Endothelial cell of umbilical vein (primary cell): ENCODE measurements at regions not wholly inside any gene's neighbourhood (a gene's known extent, or its start where the extent isn't known, plus 50 kb on each side); places are given as distances from the start of the nearest gene placed in this dataset.

Experiments used
- BruUV-seq: library from RNA; stranded (reverse); fragments of 400-500 nt; replicated peaks from 2 replicates; lab custom pipeline; 2021; lab: Mats Ljungman, UMichigan
- CTCF ChIA-PET: fragments of 300-600, 350-600 bp; sonication (Branson Sonifier 250); formaldehyde crosslinking; loops from one replicate; lab custom pipeline; 2021; ENCODE audit warnings: antibody characterized with exemption, inconsistent platforms; lab: Charles Lee
- POLR2A ChIA-PET: fragments of 300-600, 350-600 bp; sonication (Branson Sonifier 250); formaldehyde crosslinking; loops from one replicate; lab custom pipeline; 2021; ENCODE audit warnings: antibody characterized with exemption, inconsistent platforms; lab: Charles Lee
- DNase-seq: peaks from one replicate; pipeline ENCODE4 v3.0.0-alpha.2; 2011; ENCODE audit warnings: low read depth, low spot score
- FAIRE-seq: peaks from 2 replicates; lab custom pipeline; 2011; peaks lifted over from hg19 to GRCh38; lab: Jason Lieb, UNC
- H2AFZ ChIP-seq: 2 replicates; pipeline ENCODE4 v1.6.0; 2012; ENCODE audit warnings: low read depth, low read length, control low read depth, inconsistent platforms
- H3K27ac ChIP-seq: 2 replicates; pipeline ENCODE4 v1.5.1; 2011; ENCODE audit warnings: low read depth, mild to moderate bottlenecking, control low read depth, low read length, moderate library complexity; ENCODE audit not compliant: insufficient read depth
- H3K27me3 ChIP-seq, 2 experiments: 2 replicates each; pipeline versions ENCODE4 v1.6.0 to v1.6.1; 2011; ENCODE audit warnings: low read length in 2 of 2, mixed read lengths in 1 of 2; ENCODE audit not compliant: control insufficient read depth in 2 of 2, insufficient read depth in 2 of 2
- H3K36me3 ChIP-seq, 2 experiments: 2 replicates in 1 of 2; 3 replicates in 1 of 2; pipeline ENCODE4 v1.5.1; 2011; ENCODE audit warnings: low read length in 2 of 2, mild to moderate bottlenecking in 1 of 2, moderate library complexity in 1 of 2; ENCODE audit not compliant: control insufficient read depth in 2 of 2, insufficient read depth in 2 of 2; ENCODE audit errors: extremely low read depth in 1 of 2
- H3K4me1 ChIP-seq: 3 replicates; pipeline ENCODE4 v1.5.1; 2011; ENCODE audit warnings: mild to moderate bottlenecking, low read length; ENCODE audit not compliant: control insufficient read depth, insufficient read depth; ENCODE audit errors: extremely low read depth
- H3K4me2 ChIP-seq: 2 replicates; pipeline ENCODE4 v1.6.1; 2011; ENCODE audit warnings: low read length, control low read depth, mixed read lengths; ENCODE audit not compliant: insufficient read depth
- H3K4me3 ChIP-seq, 3 experiments: fragments of 200-600 bp in 1 of 3; sonication (generic), shearing (Covaris generic) in 1 of 3; replicated peaks in 1 of 3; 2 replicates each; pipeline ENCODE4 v1.5.1; 2011 to 2016; ENCODE audit warnings: control low read depth in 3 of 3, low read length in 3 of 3, mild to moderate bottlenecking in 2 of 3, inconsistent platforms in 1 of 3, low read depth in 1 of 3, moderate library complexity in 1 of 3; ENCODE audit not compliant: insufficient read depth in 1 of 3
- H3K79me2 ChIP-seq: 2 replicates; pipeline ENCODE4 v1.6.0; 2012; ENCODE audit warnings: low read length, inconsistent platforms; ENCODE audit not compliant: control insufficient read depth, insufficient read depth
- H3K9ac ChIP-seq: replicated peaks from 2 replicates; pipeline ENCODE3; 2011; ENCODE audit warnings: low read length, control low read depth; ENCODE audit not compliant: insufficient read depth; ENCODE audit errors: extremely low read depth
- H3K9me1 ChIP-seq: replicated peaks from 3 replicates; pipeline ENCODE4 v1.6.0; 2011; ENCODE audit warnings: mild to moderate bottlenecking, low read length; ENCODE audit not compliant: control insufficient read depth, insufficient read depth; ENCODE audit errors: extremely low read depth
- H3K9me3 ChIP-seq: replicated peaks from 2 replicates; pipeline ENCODE4 v1.5.1; 2012; ENCODE audit warnings: low read length, inconsistent platforms; ENCODE audit not compliant: control insufficient read depth, insufficient read depth
- H4K20me1 ChIP-seq: replicated peaks from 2 replicates; pipeline ENCODE3; 2011; ENCODE audit warnings: mild to moderate bottlenecking, low read length; ENCODE audit not compliant: control insufficient read depth, insufficient read depth; ENCODE audit errors: extremely low read depth
- EZH2 ChIP-seq: IDR thresholded peaks from 2 replicates; pipeline ENCODE4 v1.6.1; 2012; ENCODE audit warnings: borderline replicate concordance, low read depth, mild to moderate bottlenecking, moderate library complexity, low read length, inconsistent platforms; ENCODE audit not compliant: severe bottlenecking
- FOS ChIP-seq: IDR thresholded peaks from 2 replicates; pipeline ENCODE4 v1.6.1; 2011; ENCODE audit warnings: mild to moderate bottlenecking, low read length, moderate library complexity, borderline replicate concordance; ENCODE audit not compliant: insufficient read depth
- GATA2 ChIP-seq: IDR thresholded peaks from 2 replicates; pipeline ENCODE4 v1.7.0; 2011; ENCODE audit warnings: low read depth, mild to moderate bottlenecking, moderate library complexity, mixed read lengths, low read length; ENCODE audit not compliant: insufficient read length, insufficient read depth
- JUN ChIP-seq: IDR thresholded peaks from 2 replicates; pipeline ENCODE4 v1.6.1; 2011; ENCODE audit warnings: borderline replicate concordance, low read depth; ENCODE audit not compliant: insufficient read length, insufficient read depth
- MYC ChIP-seq: IDR thresholded peaks from one replicate; pipeline ENCODE4 v1.6.1; 2011; ENCODE audit warnings: mild to moderate bottlenecking, low read depth, low read length
- POLR2A ChIP-seq: IDR thresholded peaks from 2 replicates; pipeline ENCODE4 v1.6.1; 2012; ENCODE audit warnings: low read depth, mild to moderate bottlenecking, control low read depth, low read length
- POLR2AphosphoS5 ChIP-seq: IDR thresholded peaks from 2 replicates; pipeline ENCODE4 v1.6.1; 2012; ENCODE audit warnings: low read depth, mild to moderate bottlenecking, control low read depth, low read length, moderate library complexity; ENCODE audit not compliant: insufficient read depth
- dilution Hi-C: fragments of 300-500 bp; cut with MboI; formaldehyde crosslinking; loops from one replicate; pipeline ENCODE4 v1.15.0; 2019; ENCODE audit warnings: low sequenced_read_pairs; ENCODE audit not compliant: extremely low pct_ligation_motif_present
- intact Hi-C: fragments of 100-400 bp; cut with micrococcal nuclease; formaldehyde crosslinking; loops from one replicate; pipeline ENCODE4 v1.10.0; 2022
- TF ChIP-seq, protein P1 (sequence below): IDR thresholded peaks from 2 replicates; pipeline ENCODE4 v1.6.1; 2011; ENCODE audit not compliant: insufficient read depth, insufficient read length
- TF ChIP-seq, protein P2 (sequence below), 2 donors: IDR thresholded peaks; 1 replicate in 1 of 2; 2 replicates in 1 of 2; pipeline ENCODE4 v1.5.1; 2011; ENCODE audit warnings: low read length in 2 of 2, mild to moderate bottlenecking in 2 of 2, moderate library complexity in 2 of 2, control low read depth in 1 of 2, inconsistent platforms in 1 of 2, low read depth in 1 of 2; ENCODE audit not compliant: insufficient read depth in 1 of 2; ENCODE audit errors: extremely low read depth in 1 of 2

DNA sequence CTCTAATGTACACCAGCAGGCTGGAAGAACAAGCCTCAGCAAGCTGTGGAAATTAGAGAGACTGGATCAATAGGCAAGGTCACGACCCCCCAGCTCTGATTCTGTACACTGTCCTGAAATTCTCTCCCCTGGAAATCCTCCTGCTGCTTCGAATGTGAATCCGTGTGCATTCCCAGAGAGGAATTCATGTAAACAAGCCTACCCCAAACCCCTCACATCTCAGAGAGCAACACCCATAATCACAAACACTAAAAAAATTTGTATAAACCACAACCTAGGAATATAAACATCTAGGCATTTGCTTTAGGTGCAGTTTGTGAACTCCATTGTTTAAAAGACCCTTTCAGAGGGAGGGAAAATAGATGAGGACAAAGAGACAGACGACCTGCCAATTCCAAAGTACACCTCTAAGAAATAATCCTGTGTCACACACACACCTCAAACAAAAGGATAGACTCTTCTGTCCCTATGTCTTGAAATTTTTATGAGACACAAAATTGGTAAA lies 325.2 kb downstream of the WDR72 start:
- Histone ChIP-seq H3K9me1 (no peaks in the 10 kb centered on the region), H3K4me1 (no peaks in the 10 kb centered on the region), H3K4me3 (no peak overlapping the region), H3K36me3 (no peaks in the 10 kb centered on the region), H3K27ac (no peak overlapping the region), H3K9ac (no peak overlapping the region), H3K79me2 (no peaks in the 10 kb centered on the region), H2AFZ (no peak overlapping the region), H4K20me1 (no peaks in the 10 kb centered on the region), H3K27me3 (no peaks in the 10 kb centered on the region), H3K4me2 (no peak overlapping the region), H3K9me3 (no peaks in the 10 kb centered on the region)
- CTCF ChIA-PET = no interaction called here
- TF ChIP-seq MYC = no peak
- no peak for TF ChIP-seq POLR2AphosphoS5
- no peak for TF ChIP-seq JUN
- TF ChIP-seq GATA2 = no peak
- TF ChIP-seq, protein P1, sequence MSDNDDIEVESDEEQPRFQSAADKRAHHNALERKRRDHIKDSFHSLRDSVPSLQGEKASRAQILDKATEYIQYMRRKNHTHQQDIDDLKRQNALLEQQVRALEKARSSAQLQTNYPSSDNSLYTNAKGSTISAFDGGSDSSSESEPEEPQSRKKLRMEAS = no peak
- TF ChIP-seq EZH2 = no peak
- no peak for TF ChIP-seq FOS
- TF ChIP-seq, protein P2, sequence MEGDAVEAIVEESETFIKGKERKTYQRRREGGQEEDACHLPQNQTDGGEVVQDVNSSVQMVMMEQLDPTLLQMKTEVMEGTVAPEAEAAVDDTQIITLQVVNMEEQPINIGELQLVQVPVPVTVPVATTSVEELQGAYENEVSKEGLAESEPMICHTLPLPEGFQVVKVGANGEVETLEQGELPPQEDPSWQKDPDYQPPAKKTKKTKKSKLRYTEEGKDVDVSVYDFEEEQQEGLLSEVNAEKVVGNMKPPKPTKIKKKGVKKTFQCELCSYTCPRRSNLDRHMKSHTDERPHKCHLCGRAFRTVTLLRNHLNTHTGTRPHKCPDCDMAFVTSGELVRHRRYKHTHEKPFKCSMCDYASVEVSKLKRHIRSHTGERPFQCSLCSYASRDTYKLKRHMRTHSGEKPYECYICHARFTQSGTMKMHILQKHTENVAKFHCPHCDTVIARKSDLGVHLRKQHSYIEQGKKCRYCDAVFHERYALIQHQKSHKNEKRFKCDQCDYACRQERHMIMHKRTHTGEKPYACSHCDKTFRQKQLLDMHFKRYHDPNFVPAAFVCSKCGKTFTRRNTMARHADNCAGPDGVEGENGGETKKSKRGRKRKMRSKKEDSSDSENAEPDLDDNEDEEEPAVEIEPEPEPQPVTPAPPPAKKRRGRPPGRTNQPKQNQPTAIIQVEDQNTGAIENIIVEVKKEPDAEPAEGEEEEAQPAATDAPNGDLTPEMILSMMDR (IDR thresholded peaks at IDR 0.05; ENCODE audit: extremely low read depth in 1 of 2, insufficient read depth in 1 of 2, low read depth in 1 of 2, low read length in 2 of 2) = no peak
- no peak for TF ChIP-seq POLR2A
- DNase-seq (no peak), FAIRE-seq (no peak)
- dilution Hi-C loops = no loop called here
- no TSS peak for BruUV-seq
- intact Hi-C loops = no loop called here
- POLR2A ChIA-PET = no interaction called here
